Forelimb muscle (tissue), 1 donor: ENCODE measurements at regions not wholly inside any gene's neighbourhood (a gene's known extent, or its start where the extent isn't known, plus 50 kb on each side); places are given as distances from the start of the nearest gene placed in this dataset.
A peak's percentile ranks its signal among the peaks of the same experiment; 100 is the strongest.

Experiments used
- DNase-seq: peaks from one replicate; pipeline ENCODE4 v3.0.0-alpha.2; 2013; ENCODE audit warnings: low read depth

DNA sequence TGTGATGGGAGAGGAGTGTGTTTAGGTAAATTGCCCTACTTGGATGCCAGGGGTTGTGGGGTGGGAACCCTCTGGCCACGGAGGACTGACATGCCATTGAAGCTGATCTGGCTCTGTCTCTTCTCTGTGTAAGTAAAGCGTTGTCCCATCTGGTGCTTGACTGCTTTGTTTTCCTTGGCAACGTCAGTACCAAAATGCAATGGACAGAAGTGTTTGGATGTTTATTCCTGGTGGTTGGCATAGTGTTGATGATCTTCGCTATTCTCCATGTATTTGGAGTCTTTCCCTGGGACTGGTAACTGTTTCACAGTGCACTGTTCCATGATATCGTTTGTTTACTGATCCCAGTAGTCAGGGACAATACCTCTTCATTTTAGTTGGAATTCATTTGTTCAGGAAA, 130.5 kb upstream of the MCTP2 start:
- DNase-seq = no peak

DNA sequence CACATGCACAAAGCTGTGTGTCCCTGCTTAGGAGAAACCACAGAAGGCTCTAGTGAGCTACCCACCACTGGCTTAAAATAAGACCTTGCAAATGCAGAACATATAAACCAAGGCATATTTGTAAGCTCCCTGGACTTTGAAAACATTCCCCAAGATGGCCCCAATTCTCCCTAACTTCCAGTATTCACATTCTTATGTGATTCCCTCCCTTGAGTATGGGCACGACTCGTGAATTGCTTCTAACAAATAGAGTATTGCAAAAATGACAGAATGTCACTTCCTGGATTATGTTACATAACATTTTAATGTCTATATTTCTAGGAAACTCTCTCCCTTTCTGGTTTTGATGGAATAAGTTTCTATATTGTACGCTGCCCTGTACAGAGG, 131.8 kb upstream of the MCTP2 start:
- no peak for DNase-seq

DNA sequence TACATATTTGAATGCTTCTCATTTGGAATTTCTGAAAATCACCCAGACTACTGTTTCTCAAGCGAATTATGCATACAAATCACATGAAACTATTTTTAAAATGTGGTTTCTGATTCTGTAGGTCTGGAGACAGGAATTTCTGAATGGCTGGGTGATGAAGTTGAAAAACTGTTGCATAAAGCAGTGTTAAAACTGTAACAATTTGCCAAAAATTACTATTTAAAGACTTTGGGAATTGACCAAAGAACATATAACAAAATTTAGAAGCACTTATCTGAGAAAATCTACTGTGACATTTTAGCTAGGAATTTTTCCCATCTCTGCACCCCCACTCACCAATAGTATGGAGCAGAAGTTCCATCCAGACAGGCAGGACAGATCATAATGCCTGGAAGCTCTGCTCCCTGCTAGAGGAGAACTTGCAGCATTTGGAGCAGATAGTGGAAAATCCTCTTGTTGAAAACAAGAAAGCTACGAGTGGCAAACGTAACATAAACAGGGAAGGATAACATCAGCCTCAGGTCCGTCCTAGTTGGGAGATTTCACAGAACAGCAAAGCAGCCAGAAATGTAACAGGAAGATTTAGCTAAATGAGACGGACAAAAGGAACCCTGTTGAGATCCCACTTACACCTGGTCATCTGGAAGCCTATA, 132.3 kb upstream of the MCTP2 start:
- no peak for DNase-seq

DNA sequence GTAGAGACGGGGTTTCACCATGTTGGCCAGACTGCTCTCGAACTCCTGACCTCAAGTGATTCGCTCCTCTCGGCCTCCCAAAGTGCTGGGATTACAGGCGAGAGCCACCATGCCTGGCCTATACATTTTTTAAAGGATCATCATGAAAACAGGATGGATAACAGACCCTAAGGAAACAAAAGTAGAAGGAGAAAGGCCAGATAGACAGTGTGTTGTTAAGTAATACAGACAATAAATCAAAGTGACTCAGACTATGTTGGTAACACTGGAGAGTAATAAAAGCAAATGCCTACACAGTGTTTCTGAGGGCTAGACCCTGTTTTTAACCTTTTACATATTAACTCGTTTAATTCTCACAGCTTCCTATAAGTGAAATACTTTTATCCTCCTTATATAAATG, 133.8 kb upstream of the MCTP2 start:
- DNase-seq = no peak

DNA sequence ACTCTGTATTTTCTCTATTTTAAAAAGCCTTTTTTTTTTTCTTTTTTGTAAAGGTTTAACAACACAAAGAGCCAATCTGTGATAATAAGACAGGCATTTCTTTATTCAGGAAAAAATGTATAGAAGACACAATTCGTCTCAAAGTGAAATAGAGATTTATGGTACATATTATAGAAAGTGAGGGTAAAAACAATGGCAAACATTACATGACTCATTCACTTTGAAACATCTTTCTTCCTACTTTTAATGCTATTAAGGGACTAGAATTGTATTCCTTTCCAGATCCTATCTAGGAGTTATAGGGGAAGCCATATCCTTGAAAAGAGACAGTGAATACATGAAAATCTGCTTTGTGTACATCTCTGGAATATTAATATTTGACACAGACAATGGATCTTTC, 137.1 kb upstream of the MCTP2 start:
- no peak for DNase-seq

DNA sequence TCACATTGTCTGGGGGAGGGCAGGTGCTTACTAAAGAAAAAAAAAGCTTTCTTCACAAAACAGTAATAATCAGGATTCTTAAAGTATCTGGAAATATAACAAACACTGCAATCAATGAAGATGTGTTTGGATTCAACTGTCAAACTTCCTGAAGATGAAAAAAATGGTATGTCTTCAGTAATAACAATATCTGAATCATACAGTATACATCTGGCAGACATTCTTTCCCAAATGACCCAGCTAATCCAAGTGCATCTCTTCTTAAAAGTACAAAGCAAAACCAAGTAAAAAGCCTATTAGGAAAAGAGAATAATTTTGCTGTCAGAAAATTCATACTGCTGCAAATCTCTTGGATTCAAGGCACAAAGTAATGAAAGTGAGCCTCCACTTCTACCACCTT, 145.0 kb upstream of the MCTP2 start:
- DNase-seq = no peak

DNA sequence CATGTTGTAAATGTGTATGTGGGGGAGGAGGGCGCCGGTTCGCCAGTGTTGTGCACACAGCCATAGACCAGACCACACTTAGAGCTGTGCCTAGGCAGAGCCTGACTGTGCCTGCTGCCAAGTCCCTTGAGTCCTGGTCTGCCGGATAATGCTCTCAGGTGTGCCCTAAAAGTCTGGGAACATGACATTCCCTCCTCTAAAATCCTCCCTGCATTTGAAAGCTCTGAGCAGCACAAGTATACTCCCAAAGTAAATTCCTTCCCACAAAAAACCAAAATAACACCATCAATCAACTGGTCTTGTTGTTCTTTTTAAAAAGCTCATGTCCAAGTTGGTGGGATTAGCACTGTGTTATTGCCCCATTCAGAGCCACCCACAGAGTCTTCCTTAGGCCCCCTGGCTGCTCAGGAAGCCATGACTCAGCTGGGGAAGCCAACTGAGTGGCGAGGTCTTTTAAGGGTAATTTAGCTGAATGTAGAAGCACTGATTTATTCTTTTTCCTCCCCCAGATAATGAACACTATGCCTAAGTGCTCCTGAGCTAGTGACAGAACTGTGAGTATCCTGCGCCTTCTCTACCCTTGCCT, 147.8 kb upstream of the MCTP2 start:
- DNase-seq = no peak

DNA sequence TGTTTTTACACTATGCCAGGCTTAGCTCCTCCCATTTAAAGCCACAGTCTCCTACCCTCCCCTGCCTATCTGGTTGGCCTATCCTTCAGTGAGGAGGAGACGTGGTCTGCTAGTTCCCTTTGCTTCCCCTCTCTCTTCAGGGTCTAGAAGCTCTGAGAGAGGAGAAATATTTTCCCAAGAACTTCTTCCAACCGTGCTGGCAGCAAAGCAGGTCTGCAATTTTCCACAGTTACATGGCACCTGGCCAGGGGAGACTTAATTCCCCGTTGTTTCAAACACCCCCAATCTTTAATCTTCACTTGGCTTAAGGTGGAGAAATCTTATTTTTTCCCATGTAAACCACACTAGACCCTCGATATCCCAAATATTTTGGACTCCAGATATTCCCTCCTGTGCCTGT, 149.5 kb upstream of the MCTP2 start:
- DNase-seq = no peak

DNA sequence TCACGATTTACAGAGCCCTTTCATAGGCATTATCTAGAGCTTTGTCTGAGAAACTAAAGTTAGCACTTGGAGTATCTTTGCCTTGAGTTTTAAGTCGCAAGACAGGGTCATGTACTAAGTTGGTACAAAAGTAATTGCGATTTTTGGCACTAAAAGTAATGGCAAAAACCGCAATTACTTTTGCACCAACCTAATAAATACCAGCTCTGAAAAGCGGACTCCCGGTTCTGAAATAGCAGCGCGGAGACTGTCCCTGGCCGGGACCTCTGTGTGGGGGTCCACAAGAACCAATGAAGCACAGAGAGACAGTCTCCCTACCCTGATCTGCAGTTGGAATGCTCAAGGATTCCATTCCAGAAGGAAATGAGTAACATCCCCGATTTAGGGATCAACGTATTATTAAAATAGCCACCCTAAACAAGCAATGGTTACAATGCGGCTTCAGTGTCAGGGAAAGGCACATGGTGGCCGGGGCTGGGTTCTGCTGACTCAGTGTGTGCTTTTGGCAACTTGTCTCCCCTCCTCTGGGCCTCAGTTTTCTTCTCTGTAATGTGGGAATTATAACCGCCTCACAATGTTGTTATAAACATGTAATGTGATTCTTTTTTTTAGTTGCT, 150.3 kb upstream of the MCTP2 start:
- no peak for DNase-seq

DNA sequence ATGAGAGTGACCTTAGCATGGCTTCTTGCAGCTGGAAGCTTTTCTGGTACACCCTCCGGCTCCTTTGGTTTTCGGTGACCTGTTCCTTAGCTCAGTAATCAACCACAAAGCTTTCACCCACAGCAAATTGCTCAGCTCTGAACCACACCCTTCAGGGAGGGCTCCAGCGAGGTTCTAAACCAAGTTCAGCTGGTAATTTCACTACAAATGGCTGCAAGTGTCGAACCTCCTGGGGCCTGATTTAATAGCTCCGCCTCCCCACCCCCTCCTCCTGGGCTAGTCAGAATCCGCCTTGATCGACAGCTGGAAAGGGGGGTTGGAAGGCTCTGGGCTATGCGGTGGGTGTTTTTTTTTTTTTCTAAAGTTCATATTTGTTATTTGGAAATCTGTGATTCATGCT, 150.9 kb upstream of the MCTP2 start:
- DNase-seq = no peak

DNA sequence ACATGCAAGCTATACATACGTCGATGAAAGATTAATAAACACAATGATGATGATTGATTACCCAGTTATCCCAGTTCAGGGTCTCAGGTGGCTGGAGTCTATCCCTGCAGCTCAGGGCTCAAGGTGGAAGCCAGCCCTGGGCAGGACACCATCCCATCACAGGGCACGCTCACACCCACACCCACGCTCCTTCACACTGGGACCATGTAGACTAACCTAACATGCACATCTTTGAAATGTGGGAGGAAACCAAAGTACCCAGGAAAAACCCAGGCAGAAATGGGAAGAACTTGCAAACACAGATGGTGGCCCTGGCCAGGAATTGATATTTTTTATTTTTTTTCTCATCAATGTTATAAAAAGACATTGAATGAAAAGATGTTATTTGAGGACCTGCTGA, 151.4 kb upstream of the MCTP2 start:
- DNase-seq = no peak

DNA sequence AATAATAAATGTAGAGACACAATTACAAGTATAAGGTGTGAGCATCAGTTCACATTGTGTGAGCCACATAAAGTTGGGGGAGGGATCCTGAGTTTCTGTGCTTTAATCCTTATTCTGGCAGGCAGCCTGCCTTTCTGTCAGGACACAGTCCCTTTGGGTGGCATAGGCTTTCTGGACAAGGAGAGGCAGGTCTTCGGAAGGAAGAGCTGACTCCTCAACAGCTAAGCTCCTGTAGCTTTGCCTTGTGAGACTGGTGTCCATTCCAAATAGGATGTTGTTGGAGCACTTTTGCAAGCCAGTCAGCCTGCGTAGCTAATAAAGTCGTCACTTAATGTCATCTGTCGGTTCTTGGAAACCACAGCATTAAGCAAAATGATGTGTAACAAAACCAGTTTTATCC, 151.9 kb upstream of the MCTP2 start:
- DNase-seq = no peak

DNA sequence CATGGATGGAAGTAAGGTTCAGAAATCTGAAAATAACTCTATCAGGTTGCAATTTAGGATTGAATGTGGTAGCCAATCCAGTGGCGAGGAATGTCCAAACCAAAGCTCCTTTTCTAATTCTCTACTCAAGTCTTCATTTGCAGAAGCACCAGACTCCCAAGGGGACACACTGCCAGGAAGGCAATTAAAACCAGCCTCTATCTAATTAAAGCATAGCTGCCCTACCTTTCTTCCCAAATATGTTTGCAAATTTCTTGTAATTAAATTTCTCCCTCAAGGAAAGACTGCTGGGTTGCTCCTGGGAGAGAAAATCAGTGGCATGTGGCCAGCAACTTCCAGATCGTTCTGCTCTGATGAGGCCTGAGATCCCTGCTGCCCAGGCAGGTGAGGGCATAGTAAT, 153.4 kb upstream of the MCTP2 start:
- DNase-seq = no peak

DNA sequence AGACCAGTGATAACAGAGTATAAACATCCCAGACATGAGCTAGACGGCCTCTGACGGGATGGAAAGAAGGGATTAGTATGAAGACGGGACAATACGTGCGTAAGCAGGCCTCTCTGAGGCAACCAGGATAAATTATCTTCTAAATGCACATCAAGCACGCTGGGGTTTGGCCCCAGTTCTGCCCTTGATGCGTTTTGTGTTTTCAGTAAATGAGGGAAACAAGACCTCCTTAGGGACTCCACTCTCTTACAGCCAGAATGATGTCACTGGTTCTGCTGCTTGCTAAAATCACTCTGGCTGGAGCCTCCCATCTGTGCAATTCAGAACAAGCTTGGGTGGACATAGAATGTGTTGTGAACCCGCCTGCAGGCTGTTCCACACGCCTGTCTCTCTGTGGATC, 156.0 kb upstream of the MCTP2 start:
- DNase-seq = peak; percentile 93

DNA sequence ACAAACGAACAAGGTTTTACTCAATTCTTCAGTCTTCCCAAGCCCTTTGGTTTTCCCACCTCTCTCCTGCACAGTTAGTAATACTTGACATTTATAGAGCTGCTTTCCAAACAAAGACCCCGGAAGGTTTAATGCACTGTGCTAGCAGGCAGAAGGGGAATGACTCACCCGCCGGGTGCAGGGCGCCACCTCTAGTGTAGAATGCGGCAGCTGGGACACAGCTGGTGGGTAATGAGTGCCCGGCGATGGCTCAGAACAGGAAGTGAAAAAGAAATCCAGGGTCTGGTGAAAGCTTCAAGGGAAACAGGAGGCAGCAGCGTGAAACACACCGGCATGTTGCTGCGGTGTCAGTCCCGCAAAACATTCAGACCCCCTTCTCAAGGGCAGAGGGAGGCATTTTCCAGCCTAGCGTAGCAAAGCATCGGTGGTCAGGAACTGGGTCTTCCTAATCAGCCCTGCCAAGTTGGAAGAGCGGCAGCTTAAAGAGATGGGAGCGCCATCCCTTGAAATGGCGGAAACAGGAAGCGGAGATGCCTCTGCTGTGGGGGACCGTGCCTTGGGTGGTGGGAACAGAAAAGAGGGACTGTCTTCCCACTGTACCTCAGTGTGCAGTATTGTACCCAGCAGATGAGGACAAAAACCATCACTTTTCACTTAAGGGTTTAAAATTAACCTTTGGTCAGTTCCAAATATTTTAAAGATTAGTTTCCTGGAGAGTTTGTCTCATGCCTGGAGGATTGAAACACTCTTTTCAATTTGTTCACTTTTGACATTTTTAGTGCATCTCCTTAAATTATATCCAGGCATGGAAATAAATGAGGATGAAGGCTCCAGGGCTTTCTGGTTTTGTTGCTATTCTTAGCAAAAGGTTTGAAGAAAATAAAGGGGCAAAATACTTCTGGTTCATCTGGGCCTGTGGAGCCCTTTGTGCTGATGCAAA, 160.7 kb upstream of the MCTP2 start:
- DNase-seq = no peak

DNA sequence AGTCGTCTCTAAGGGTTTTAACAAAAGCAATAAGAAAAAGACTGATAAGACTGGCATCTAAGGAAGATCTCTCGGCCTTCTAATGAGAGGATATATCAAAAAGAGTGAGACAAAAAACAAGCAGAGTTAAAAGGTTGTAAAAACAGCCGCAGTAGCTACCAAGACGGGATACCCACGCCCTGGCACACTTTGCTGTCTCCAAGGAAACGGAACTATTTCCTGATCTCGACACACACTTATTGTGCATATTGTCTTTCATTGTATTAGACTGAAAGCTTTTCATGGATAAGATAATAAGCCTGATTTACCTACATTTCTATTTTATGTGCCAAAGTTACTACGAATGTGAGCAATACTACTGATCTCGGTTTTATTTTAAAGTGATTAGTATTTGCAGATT, 161.5 kb upstream of the MCTP2 start:
- no peak for DNase-seq

DNA sequence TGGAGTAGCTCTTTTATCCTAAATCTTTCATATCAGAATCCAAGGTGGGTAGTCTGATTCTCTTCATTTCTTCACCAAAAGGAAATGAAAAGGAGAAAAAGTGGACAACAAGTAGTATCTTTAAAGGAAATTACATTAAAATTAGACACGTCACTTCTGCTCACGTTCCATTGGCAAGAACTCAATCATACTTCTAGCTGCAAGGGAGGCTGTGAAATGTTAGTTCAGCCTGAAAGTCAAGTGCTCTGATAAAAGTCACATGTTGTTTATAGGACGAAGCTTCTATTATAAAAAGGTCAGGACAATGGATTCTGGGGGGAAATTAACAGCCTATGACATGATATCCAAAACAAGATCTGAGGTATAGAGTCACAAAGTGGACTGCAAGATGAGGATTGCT, 164.6 kb upstream of the MCTP2 start:
- DNase-seq = no peak

DNA sequence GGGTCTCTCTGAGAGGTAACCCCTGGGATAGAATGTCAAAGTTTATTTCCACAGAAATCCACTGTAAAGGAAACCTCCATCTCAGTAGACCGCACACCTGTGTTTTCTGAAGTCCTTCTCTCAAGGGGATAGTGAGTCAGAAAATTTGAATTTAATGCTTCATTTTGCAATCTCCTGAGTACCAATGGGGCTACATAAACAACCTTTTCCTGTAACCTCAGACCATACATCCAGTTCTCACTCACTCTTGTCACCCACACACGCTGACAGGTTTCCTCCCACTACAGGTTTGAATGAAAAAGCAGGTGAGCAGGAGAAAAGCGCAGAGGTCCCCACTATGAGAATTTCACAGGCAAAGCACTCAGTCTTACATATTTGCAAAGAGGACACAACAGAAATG, 165.3 kb upstream of the MCTP2 start:
- DNase-seq = no peak

DNA sequence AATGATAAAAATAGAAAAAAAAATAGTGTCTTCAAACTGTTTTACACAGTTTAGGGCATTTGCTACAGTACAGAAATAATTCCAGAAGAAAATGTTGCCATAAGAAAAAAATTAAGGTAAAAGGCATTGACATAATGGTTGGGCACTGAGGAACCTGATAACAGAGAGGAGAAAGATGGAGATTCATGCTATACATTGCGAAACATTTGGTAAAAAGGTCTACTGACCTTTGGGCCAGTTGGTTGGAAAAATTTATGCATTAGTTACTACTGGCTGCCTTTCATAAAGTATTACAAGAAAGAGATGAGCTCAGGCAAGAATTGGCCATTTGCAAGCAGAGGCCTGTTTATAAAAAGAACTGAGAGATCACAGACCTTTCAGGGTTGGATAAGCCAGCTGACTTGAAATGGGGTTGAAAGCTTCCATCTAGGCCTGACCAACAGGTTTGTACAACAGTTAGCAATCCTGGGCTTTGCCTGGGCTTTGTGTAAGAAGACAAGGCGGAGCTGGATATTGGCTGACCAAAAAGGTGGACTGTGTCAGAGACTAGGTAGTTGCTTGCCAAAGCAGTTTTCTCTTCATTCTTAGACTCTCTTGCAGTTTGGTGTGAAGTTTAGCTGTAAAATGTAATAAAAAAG, 166.6 kb upstream of the MCTP2 start:
- no peak for DNase-seq

DNA sequence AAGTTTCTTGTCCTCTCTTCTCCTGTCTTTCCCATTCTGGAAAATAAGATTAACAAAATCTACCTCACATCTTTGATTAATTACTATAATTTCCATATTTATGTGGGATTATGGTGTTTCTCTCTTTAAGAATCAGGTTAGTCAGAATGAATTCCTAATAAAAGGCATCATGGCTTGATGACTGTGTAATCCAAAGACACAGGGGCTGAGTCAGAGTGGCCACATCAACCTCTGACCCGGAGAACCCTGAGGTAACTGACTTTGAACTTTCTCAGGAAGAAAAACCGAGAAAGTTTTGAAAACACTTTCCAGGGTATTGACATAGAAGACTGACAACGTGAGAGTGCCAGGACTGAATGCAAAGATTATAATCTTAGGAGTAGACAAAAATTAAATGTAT, 170.3 kb upstream of the MCTP2 start:
- no peak for DNase-seq

DNA sequence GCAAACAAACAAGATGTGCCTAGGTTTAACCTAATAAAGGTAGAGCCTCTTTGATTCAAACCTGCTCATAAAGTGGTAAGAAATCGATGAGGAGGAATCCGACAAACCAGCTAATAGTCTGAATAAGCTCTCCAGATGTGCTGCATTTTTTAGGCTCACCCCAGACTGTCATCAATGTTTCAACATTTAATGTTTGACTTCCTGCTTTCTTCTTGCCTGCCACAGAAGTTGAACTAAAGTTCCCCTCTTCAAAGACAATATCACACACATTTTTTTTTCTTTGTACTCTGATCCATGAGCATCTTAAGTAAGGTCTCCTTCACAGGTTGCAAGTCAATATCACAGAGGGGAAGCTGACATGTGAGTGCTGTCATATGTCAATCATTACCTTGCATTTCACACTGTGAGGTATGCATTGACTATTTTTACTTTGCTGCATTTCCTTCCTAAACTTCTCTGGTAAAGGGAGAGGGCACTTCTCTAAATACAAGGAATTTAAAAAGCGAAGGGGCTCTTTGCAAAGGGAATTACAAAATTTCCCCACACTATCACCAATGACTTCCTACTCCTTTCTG, 172.3 kb upstream of the MCTP2 start:
- no peak for DNase-seq

DNA sequence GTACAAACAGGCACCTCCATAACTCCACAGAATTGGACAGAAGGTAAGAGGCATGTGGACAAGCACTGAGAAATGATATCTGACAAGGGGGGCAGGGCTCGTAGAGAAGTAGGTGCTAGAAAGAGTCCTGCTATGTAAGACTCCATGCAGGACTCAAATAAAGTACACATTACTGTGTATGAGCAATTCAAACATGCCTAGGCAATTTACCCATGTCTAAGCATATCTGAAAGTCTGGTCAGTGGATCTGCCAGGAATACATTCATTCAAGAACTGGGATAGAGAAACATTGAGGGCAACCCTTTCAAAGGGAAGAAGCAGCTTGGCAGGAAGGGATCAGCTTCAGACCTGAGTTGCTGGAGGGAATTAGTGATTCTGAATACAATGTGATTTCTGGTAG, 174.1 kb upstream of the MCTP2 start:
- DNase-seq = no peak
